ENCODE measurements at regions not wholly inside any gene's neighbourhood (a gene's known extent, or its start where the extent isn't known, plus 50 kb on each side); places are given as distances from the start of the nearest gene placed in this dataset.

DNA sequence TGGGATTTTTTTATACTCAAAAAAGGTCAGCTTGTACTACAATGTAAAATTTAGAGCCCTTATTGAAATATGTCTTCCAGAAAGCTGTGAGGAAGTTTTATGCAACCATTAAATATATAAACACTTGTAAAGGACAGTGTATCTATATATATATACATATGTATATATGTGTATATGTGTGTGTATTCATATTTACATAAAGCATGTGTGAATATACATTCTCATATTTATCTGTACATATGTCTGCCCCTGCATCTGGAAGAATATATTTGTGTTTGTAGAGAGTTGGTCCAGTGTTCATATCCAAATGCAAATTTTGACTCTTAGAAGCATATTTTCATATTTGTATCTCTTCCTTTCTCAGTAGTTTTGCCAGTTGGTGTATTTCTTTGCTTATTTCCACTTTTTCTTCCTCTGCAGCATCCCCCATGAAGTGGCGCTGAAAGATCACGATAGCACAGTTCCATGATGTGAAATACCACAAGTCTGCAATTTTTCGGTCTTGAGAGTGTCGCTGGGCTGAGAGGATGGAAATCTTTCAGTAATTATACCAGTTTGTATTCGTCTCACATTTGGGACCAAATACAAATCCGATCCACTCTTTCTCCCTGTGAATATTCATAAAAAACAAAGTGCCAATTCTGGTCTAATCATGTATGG lies 311.7 kb upstream of the DPH6 start:
- Histone ChIP-seq H3K27ac (ENCODE audit: insufficient read depth, low read length, poor library complexity, severe bottlenecking) (no peak overlapping the region), H3K36me3 (ENCODE audit: control insufficient read depth, insufficient read depth, low read length) (no peaks in the 10 kb centered on the region)

DNA sequence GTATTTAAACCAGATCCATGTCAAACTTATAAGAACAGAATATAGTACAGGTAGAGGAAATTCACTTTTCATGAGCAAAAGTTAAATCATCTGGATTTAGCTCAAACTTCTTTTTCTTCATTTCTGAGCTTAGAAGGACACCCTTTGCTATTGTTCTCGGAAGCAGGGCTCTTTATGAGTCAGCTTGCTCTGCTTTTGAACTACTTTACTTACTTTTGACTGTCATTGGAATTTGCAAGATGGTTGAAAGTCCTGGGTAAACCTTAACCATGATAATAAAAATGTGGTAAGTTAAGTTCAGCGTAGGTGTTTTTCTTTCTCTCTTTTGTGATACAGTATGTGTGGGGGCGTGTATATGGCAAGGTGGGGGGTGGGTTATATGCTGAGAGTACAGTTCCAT lies 312.7 kb upstream of the DPH6 start:
- Histone ChIP-seq H3K27me3 (replicated peaks; ENCODE audit: control insufficient read depth, insufficient read depth, low read length, poor library complexity, severe bottlenecking) (no peaks in the 10 kb centered on the region), H3K4me1 (ENCODE audit: control insufficient read depth, insufficient read depth, low read length, poor library complexity, severe bottlenecking) (no peaks in the 10 kb centered on the region), H3K9me3 (ENCODE audit: control insufficient read depth, low read length) (no peaks in the 10 kb centered on the region), H3K27ac (ENCODE audit: insufficient read depth, low read length, poor library complexity, severe bottlenecking) (no peak overlapping the region), H3K36me3 (ENCODE audit: control insufficient read depth, insufficient read depth, low read length) (no peaks in the 10 kb centered on the region), H3K4me3 (ENCODE audit: insufficient read depth, low read depth, low read length, poor library complexity, severe bottlenecking) (no peak overlapping the region)
- DNase-seq: no peak

More for the DNA sequence above, 311.7 kb upstream of the DPH6 start:
- Histone ChIP-seq H3K9me3 (ENCODE audit: control insufficient read depth, low read length) (no peaks in the 10 kb centered on the region), H3K4me3 (ENCODE audit: insufficient read depth, low read depth, low read length, poor library complexity, severe bottlenecking) (no peak overlapping the region), H3K4me1 (ENCODE audit: control insufficient read depth, insufficient read depth, low read length, poor library complexity, severe bottlenecking) (no peaks in the 10 kb centered on the region), H3K27me3 (replicated peaks; ENCODE audit: control insufficient read depth, insufficient read depth, low read length, poor library complexity, severe bottlenecking) (no peaks in the 10 kb centered on the region)
- DNase-seq: no peak

DNA sequence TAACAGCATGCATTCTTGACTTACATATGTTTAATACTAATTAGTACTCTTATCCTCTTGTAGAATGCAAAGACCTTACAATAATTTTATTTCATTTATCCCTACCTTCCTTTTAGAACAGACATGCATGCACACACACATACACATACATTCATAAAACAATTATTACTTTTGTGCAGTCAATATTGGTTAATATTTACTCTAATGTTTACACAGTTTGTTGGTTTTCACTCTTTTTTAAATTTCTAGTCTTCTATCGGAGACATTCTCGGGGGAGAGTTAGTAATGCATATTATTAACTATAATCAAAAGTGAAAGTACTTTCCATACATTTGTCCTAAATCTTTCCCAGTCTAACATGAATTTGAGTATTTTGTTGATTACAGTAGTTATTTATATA lies 317.7 kb upstream of the DPH6 start:
- Histone ChIP-seq H3K27ac (ENCODE audit: insufficient read depth, low read length, poor library complexity, severe bottlenecking) (no peak overlapping the region), H3K27me3 (replicated peaks; ENCODE audit: control insufficient read depth, insufficient read depth, low read length, poor library complexity, severe bottlenecking) (no peaks in the 10 kb centered on the region), H3K9me3 (ENCODE audit: control insufficient read depth, low read length) (no peaks in the 10 kb centered on the region), H3K4me3 (ENCODE audit: insufficient read depth, low read depth, low read length, poor library complexity, severe bottlenecking) (no peak overlapping the region), H3K36me3 (ENCODE audit: control insufficient read depth, insufficient read depth, low read length) (no peaks in the 10 kb centered on the region), H3K4me1 (ENCODE audit: control insufficient read depth, insufficient read depth, low read length, poor library complexity, severe bottlenecking) (no peaks in the 10 kb centered on the region)
- no peak for DNase-seq

GRCh38 chr15:35867356-35867755 lies 321.4 kb upstream of the DPH6 start:
- Histone ChIP-seq H3K27ac (ENCODE audit: insufficient read depth, low read length, poor library complexity, severe bottlenecking) (no peak overlapping the region), H3K4me3 (ENCODE audit: insufficient read depth, low read depth, low read length, poor library complexity, severe bottlenecking) (no peak overlapping the region), H3K36me3 (ENCODE audit: control insufficient read depth, insufficient read depth, low read length) (no peaks in the 10 kb centered on the region), H3K4me1 (ENCODE audit: control insufficient read depth, insufficient read depth, low read length, poor library complexity, severe bottlenecking) (no peaks in the 10 kb centered on the region), H3K9me3 (ENCODE audit: control insufficient read depth, low read length) (no peaks in the 10 kb centered on the region), H3K27me3 (replicated peaks; ENCODE audit: control insufficient read depth, insufficient read depth, low read length, poor library complexity, severe bottlenecking) (no peaks in the 10 kb centered on the region)
- no peak for DNase-seq

DNA sequence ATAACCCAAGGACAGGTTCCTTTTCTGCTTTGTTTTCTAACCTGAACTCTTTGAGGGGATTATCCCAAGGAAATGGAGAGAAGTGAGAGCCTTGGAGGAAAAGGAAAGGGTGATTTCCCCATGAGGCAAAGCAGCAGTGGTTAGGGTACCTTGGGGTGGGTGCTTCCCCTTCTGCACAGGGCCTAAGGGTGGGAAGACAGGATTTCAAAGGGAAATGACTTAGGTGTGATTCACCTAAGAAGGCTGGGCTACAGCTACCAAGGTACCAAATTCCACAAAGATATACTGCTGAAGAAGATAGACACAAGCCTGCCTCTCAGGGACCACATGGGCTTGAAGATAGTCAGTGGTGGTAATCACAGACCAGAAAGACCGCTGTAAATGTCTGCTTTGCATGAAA lies 325.3 kb upstream of the DPH6 start:
- Histone ChIP-seq H3K9me3 (ENCODE audit: control insufficient read depth, low read length) (no peaks in the 10 kb centered on the region), H3K36me3 (ENCODE audit: control insufficient read depth, insufficient read depth, low read length) (no peaks in the 10 kb centered on the region), H3K4me3 (ENCODE audit: insufficient read depth, low read depth, low read length, poor library complexity, severe bottlenecking) (no peak overlapping the region), H3K4me1 (ENCODE audit: control insufficient read depth, insufficient read depth, low read length, poor library complexity, severe bottlenecking) (no peaks in the 10 kb centered on the region), H3K27me3 (replicated peaks; ENCODE audit: control insufficient read depth, insufficient read depth, low read length, poor library complexity, severe bottlenecking) (no peaks in the 10 kb centered on the region), H3K27ac (ENCODE audit: insufficient read depth, low read length, poor library complexity, severe bottlenecking) (no peak overlapping the region)
- DNase-seq: no peak

- Histone ChIP-seq H3K4me1 (ENCODE audit: control insufficient read depth, insufficient read depth, low read length, poor library complexity, severe bottlenecking) (no peaks in the 10 kb centered on the region), H3K9me3 (ENCODE audit: control insufficient read depth, low read length) (no peaks in the 10 kb centered on the region), H3K36me3 (ENCODE audit: control insufficient read depth, insufficient read depth, low read length) (no peaks in the 10 kb centered on the region), H3K4me3 (ENCODE audit: insufficient read depth, low read depth, low read length, poor library complexity, severe bottlenecking) (no peak overlapping the region), H3K27ac (ENCODE audit: insufficient read depth, low read length, poor library complexity, severe bottlenecking) (no peak overlapping the region), H3K27me3 (replicated peaks; ENCODE audit: control insufficient read depth, insufficient read depth, low read length, poor library complexity, severe bottlenecking) (no peaks in the 10 kb centered on the region)
- DNase-seq: no peak
Measured at GRCh38 chr15:35871812-35872211, 325.8 kb upstream of the DPH6 start.

DNA sequence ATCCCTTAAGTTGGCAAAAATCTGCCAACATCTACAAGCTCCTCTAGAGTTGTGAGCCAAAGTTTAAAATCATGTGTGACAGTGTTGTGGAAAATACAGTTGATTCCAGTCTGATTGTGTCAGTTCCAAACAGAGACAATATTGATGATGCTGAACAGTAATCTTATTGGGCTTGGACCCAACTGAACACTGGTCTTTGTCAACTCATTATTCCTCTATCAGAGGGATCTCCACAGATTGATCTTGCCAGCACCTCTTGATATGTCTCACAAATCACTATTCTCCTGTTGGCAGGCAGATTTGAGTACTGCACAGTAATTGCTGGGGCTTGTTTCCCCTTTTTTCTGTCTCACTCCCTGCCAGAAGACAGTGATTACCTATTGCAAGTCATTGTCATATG lies 326.6 kb upstream of the DPH6 start:
- Histone ChIP-seq H3K9me3 (ENCODE audit: control insufficient read depth, low read length) (no peaks in the 10 kb centered on the region), H3K4me3 (ENCODE audit: insufficient read depth, low read depth, low read length, poor library complexity, severe bottlenecking) (no peak overlapping the region), H3K4me1 (ENCODE audit: control insufficient read depth, insufficient read depth, low read length, poor library complexity, severe bottlenecking) (no peaks in the 10 kb centered on the region), H3K27ac (ENCODE audit: insufficient read depth, low read length, poor library complexity, severe bottlenecking) (no peak overlapping the region), H3K27me3 (replicated peaks; ENCODE audit: control insufficient read depth, insufficient read depth, low read length, poor library complexity, severe bottlenecking) (no peaks in the 10 kb centered on the region), H3K36me3 (ENCODE audit: control insufficient read depth, insufficient read depth, low read length) (no peaks in the 10 kb centered on the region)
- DNase-seq: no peak

DNA sequence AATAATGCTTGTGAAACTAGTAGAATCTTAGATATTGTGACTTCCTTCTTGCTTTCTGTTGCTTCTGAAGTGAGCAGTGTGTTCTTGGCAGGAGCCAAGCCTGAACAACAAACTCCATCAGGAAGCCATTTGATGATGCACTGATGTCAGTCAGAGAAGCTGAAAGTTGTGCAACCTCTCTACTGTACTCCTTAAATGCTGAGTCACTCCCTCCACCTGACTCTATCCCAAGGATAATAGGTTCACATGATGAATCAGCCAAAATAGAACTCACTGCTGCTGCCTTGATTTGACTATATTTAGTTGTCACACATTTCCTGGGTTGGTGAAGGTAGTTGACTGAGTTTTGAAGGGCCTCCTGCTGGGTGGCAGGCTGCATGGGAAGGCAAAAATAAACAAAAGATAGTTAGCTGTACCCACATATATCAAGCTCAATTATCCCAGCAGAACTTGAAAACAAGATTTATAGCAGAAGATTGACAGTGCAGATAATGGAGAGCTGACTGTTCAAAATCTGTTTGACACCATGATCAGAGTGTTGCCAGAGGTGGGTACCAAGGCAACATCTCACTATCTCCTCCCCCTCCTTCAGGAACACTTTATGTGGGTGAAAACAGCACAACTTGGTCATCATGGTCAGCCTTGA lies 328.4 kb upstream of the DPH6 start:
- no peak for DNase-seq
- Histone ChIP-seq H3K27ac (ENCODE audit: insufficient read depth, low read length, poor library complexity, severe bottlenecking) (no peak overlapping the region), H3K4me3 (ENCODE audit: insufficient read depth, low read depth, low read length, poor library complexity, severe bottlenecking) (no peak overlapping the region)

DNA sequence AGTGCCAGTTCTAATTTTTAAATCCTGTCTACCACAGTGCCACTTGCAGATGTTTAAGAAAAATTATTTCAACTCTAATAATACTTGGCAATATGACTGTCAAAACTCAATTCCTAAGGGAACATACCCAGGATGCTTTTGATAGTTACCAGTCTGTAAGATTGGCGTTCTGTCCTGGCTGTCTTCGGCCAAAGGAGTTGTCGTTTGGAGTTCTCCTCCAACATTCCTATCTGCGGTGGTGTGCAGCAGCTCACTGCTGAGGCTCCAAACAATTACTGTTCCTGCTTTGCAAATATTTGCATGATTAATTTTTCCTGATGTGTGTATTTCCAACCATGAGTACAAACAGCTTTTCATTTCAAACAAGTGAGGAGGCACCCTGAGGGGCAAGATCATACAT lies 330.8 kb upstream of the DPH6 start:
- no peaks in the 10 kb centered on the region for H3K4me1 ChIP-seq (ENCODE audit: control insufficient read depth, insufficient read depth, low read length, poor library complexity, severe bottlenecking)
- no peak for DNase-seq
- H3K4me3 ChIP-seq (ENCODE audit: insufficient read depth, low read depth, low read length, poor library complexity, severe bottlenecking): no peak overlapping the region
- H3K9me3 ChIP-seq (ENCODE audit: control insufficient read depth, low read length): no peaks in the 10 kb centered on the region
- no peaks in the 10 kb centered on the region for H3K27me3 ChIP-seq (replicated peaks; ENCODE audit: control insufficient read depth, insufficient read depth, low read length, poor library complexity, severe bottlenecking)
- H3K27ac ChIP-seq (ENCODE audit: insufficient read depth, low read length, poor library complexity, severe bottlenecking): no peak overlapping the region
- H3K36me3 ChIP-seq (ENCODE audit: control insufficient read depth, insufficient read depth, low read length): no peaks in the 10 kb centered on the region

More for the DNA sequence above, 328.4 kb upstream of the DPH6 start:
- H3K27me3 ChIP-seq (replicated peaks; ENCODE audit: control insufficient read depth, insufficient read depth, low read length, poor library complexity, severe bottlenecking): no peaks in the 10 kb centered on the region
- no peaks in the 10 kb centered on the region for H3K4me1 ChIP-seq (ENCODE audit: control insufficient read depth, insufficient read depth, low read length, poor library complexity, severe bottlenecking)
- H3K9me3 ChIP-seq (ENCODE audit: control insufficient read depth, low read length): no peaks in the 10 kb centered on the region
- no peaks in the 10 kb centered on the region for H3K36me3 ChIP-seq (ENCODE audit: control insufficient read depth, insufficient read depth, low read length)

DNA sequence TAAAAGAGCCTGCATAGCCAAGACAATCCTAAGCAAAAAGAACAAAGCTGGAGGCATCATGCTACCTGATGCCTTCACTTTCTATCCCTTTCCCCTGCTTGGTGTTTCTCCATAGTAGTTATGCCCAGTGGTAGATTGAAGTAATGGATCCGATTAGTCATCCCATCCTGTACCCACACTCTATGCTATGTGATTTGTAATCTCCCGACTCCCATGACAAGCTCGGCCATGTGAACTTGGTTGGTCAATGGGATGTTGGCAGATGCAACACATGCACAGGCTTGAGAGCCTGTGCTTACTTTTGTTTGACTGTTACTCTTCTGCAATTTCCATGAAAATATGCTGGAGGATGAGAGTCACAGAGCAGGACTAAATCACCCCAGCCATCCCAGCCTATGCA lies 334.9 kb upstream of the DPH6 start:
- Histone ChIP-seq H3K4me3 (ENCODE audit: insufficient read depth, low read depth, low read length, poor library complexity, severe bottlenecking) (no peak overlapping the region), H3K4me1 (ENCODE audit: control insufficient read depth, insufficient read depth, low read length, poor library complexity, severe bottlenecking) (no peaks in the 10 kb centered on the region), H3K27me3 (replicated peaks; ENCODE audit: control insufficient read depth, insufficient read depth, low read length, poor library complexity, severe bottlenecking) (no peaks in the 10 kb centered on the region), H3K36me3 (ENCODE audit: control insufficient read depth, insufficient read depth, low read length) (no peaks in the 10 kb centered on the region), H3K27ac (ENCODE audit: insufficient read depth, low read length, poor library complexity, severe bottlenecking) (no peak overlapping the region), H3K9me3 (ENCODE audit: control insufficient read depth, low read length) (no peaks in the 10 kb centered on the region)
- no peak for DNase-seq

Data from effector memory CD4-positive, alpha-beta T cell (primary cell).